ENCODE measurements at regions not wholly inside any gene's neighbourhood (a gene's known extent, or its start where the extent isn't known, plus 50 kb on each side); places are given as distances from the start of the nearest gene placed in this dataset.

- DNase-seq (ENCODE audit: low spot score): peak; percentile 14
These were observed 550.9 kb upstream of the BOD1L1 start for GRCh38 chr4:14178421-14178820.

GRCh38 chr4:14180166-14180565 is 552.6 kb upstream of the BOD1L1 start:
- DNase-seq (ENCODE audit: low spot score): no peak

GRCh38 chr4:14180983-14181601 is 553.6 kb upstream of the BOD1L1 start:
- DNase-seq (ENCODE audit: low spot score): no peak

GRCh38 chr4:14182148-14182547 is 554.6 kb upstream of the BOD1L1 start:
- DNase-seq (ENCODE audit: low spot score): no peak

GRCh38 chr4:14184265-14184664 is 556.7 kb upstream of the BOD1L1 start:
- DNase-seq (ENCODE audit: low spot score): no peak

- DNase-seq (ENCODE audit: low spot score): no peak
These were observed 557.2 kb upstream of the BOD1L1 start for GRCh38 chr4:14184767-14185166.

GRCh38 chr4:14188214-14188613 is 560.7 kb upstream of the BOD1L1 start:
- DNase-seq (ENCODE audit: low spot score): no peak

- DNase-seq (ENCODE audit: low spot score): no peak
These were observed 566.1 kb upstream of the BOD1L1 start for GRCh38 chr4:14193601-14194000.

- peak; percentile 1 for DNase-seq (ENCODE audit: low spot score)
These were observed 568.6 kb upstream of the BOD1L1 start for GRCh38 chr4:14196131-14196530.

GRCh38 chr4:14215116-14215770 is 587.7 kb upstream of the BOD1L1 start:
- no peak for DNase-seq (ENCODE audit: low spot score)

GRCh38 chr4:14217401-14217800 is 589.9 kb upstream of the BOD1L1 start:
- DNase-seq (ENCODE audit: low spot score): no peak

GRCh38 chr4:14218641-14219040 is 591.1 kb upstream of the BOD1L1 start:
- DNase-seq (ENCODE audit: low spot score): no peak

- no peak for DNase-seq (ENCODE audit: low spot score)
These were observed 593.7 kb upstream of the BOD1L1 start for GRCh38 chr4:14221176-14221575.

GRCh38 chr4:14222377-14223029 is 595.0 kb upstream of the BOD1L1 start:
- DNase-seq (ENCODE audit: low spot score): no peak

GRCh38 chr4:14223461-14223860 is 595.9 kb upstream of the BOD1L1 start:
- no peak for DNase-seq (ENCODE audit: low spot score)

GRCh38 chr4:14225688-14226207 is 598.2 kb upstream of the BOD1L1 start:
- no peak for DNase-seq (ENCODE audit: low spot score)

- DNase-seq (ENCODE audit: low spot score): no peak
These were observed 605.6 kb upstream of the BOD1L1 start for GRCh38 chr4:14233126-14233525.

- no peak for DNase-seq (ENCODE audit: low spot score)
These were observed 606.8 kb upstream of the BOD1L1 start for GRCh38 chr4:14234307-14234706.

- DNase-seq (ENCODE audit: low spot score): no peak
These were observed 608.8 kb upstream of the BOD1L1 start for GRCh38 chr4:14236359-14236758.

- no peak for DNase-seq (ENCODE audit: low spot score)
These were observed 610.4 kb upstream of the BOD1L1 start for GRCh38 chr4:14237911-14238310.

- DNase-seq (ENCODE audit: low spot score): no peak
These were observed 614.0 kb upstream of the BOD1L1 start for GRCh38 chr4:14241574-14241973.

GRCh38 chr4:14247767-14248166 is 620.2 kb upstream of the BOD1L1 start:
- DNase-seq (ENCODE audit: low spot score): no peak

- DNase-seq (ENCODE audit: low spot score): no peak
These were observed 621.7 kb upstream of the BOD1L1 start for GRCh38 chr4:14249226-14249625.
